ENCODE measurements at regions not wholly inside any gene's neighbourhood (a gene's known extent, or its start where the extent isn't known, plus 50 kb on each side); places are given as distances from the start of the nearest gene placed in this dataset.

DNA sequence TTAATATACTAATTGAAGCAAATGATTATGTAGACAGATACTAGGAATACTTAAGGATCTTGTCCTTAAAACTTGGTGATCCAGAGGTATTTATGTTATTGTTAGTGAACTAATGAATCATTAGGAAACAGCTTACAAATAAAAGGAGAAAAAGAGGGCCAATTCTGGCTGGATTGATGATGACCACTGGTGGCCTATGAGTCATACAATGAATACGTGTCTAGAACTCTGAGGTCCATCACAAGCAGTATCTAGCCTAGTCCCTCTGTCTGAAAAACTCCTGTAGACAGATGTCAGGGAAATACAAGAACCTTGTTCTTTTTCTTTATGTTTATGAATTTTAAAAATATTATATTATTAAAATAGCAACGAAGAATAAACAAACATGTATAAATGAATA lies 51.7 kb upstream of the RTL1 start:
- DNase-seq (ENCODE audit: low read depth) = peak; percentile 72

DNA sequence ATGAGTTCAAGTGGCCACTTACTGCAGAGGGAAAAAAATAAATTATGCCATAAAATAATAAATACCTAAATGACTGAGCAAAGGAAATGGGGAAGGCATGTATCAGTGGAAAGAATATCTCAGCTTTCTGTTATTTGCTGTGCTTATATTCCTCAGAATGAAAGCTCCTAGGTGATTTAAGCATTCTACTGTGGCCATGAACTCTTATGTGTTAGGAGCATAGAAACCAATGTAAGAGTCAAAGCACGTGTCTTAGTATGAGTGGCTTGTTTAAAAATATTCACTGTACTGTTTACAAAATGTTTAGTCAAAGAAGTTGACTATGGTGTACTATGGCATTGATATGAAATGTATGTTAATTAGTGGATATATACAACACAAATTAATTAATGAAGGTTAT lies 59.0 kb upstream of the RTL1 start:
- no peak for DNase-seq (ENCODE audit: low read depth)

DNA sequence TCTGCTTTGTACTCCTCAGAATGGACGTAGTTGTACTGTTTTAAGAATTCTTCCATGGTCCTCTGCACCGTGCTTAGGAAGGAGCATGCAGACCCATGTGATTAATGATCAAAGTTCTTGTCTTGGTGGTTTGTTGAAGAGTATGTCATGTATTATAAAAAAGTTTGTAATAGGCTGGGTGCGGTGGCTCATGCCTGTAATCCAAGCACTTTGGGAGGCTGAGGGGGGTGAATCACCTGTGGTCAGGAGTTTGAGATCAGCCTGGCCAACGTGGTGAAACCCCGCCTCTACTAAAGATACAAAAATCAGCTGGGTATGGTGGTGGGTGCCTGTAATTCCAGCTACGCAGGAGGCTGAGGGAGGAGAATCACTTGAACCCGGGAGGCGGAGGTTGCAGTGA lies 61.8 kb upstream of the RTL1 start:
- no peak for DNase-seq (ENCODE audit: low read depth)

DNA sequence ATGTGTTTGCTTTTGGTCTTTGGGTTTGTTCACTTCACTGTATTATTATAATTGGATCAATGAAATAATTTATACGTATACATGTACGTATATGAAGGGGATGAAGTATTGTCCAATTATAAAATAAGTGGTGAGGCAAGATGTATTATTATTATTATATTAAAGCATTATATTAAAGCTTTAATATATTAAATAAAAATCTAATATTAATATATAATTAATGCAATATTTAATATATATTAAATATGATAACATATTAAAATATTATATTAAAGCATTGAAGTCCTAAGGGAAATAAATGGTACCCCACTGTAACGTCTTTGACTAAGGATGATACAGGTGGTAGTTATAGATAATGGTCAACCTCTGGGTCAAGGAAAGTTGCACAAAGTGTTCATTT lies 63.7 kb upstream of the RTL1 start:
- DNase-seq (ENCODE audit: low read depth) = no peak

DNA sequence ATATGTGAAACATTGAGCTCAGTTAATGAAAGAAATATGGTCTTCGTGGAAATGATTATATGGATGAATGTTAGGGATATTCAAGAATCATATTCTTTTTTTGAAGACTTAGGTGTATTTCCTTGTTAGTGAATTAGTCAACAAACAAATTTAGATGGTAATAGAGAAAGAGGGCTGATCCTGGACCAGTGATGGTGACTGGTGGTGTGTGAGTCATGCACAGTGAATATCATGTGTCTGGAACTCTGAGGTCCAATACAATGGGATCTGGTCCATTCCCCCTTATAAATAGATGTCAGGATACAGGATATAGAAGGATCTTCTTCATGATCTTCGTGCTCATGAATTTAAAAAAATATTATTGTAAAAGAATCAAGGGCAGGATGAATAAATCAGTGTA lies 64.4 kb upstream of the RTL1 start:
- DNase-seq (ENCODE audit: low read depth) = no peak

DNA sequence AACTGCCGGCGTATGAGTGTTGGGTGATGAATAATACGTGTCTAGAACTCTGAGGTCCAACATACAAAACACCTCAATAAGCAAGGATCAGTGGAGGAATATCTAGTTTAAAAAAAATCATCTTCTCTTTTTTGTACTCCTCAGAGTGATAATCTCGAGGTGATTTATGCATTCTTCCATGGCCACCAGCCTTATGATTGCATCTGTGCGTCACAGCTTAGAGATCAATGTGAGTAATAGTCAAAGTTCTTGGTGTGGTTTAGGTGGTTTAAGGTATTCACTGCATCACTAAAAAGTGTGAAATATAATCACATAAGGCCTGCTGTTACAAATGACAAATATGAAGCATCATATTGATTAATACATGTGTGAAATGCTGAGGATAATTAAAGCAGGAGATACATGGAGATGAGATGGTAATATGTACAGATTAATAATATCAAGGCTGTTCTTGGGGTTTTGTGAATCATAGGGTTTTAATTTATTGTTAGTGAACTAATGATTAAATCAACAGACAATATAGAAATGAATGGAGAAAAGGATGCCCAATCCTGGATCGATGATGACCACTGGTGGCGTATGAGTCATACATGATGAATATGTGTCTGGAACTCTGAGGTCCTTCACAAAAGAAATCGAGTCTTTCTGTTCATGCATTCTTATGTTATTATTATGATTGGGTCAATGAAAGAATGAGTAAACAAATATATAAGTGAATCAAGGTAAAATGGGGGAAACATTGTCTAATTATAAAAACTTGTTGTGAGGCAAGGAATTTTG lies 68.8 kb upstream of the RTL1 start:
- no peak for DNase-seq (ENCODE audit: low read depth)

DNA sequence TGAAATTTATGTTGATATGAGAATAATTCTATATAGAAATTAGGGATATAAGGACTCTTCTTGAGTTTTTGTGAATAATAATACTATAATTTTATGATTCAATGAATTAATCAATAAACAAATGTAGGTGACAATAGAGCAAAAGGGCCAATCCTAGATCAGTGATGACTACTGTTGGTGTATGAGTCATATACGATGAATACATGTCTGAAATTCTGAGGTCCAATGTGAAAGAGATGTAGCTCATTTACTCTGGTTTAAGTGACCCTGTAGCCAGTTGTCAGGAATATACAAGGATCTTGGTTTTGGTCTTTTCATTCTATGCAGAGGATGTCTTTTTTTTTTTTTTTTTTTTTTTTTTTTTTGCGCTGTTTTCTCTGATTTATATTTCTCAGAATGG lies 72.1 kb upstream of the RTL1 start:
- DNase-seq (ENCODE audit: low read depth) = no peak

DNA sequence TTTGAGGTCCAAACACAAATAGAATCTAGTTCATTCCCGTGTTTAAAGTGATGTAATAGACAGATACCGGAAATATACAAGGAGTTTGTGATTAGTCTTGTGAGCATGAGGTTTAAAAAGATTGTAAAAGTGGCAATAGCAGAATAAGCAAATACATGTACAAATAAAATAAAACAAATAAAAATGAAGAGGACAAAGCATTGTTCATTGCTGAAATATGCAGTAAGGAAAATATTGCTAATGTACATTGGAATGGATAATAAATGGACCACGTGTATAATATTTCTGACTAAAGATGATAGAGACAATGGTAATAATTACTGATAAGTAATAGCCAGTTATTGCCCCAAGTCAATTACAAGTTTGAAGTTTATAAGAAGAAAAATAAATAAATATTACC lies 75.6 kb upstream of the RTL1 start:
- DNase-seq (ENCODE audit: low read depth) = peak; percentile 23

DNA sequence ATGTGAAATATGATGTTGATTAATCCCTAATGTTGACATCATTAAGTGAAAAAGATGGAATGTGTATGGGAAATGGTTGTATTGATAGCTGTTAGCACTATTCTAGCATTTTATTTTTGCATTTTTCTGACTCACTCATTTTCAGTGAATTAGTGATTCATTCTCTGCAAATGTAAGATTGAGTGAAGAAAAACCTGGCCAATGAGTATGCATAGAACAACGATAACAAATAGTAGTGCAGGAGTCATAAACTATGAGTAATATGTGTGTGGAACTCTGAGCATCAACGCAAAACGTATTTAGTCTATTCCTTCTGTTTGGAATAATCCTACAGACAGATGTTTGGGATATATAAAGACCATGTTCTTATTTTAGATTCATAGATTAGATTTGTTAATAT lies 76.3 kb upstream of the RTL1 start:
- DNase-seq (ENCODE audit: low read depth) = peak; percentile 81

DNA sequence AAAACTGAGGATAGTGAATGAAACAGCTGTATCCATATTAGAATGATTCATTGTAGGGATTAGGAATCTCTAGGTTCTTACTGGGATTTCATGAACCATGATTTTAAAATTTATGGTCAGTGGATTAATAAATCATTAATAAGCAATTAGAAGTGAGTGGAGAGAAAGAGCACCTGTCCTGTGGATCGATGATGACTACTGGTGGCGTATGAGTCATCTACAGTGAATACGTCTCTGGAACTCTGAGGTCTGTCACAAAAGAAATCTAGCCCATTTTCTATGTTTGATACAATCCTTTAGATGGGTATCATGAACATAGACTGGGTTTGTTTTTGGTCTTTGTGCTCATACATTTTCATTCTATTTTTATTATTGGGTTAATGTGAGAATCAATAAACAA lies 77.3 kb upstream of the RTL1 start:
- DNase-seq (ENCODE audit: low read depth) = no peak

DNA sequence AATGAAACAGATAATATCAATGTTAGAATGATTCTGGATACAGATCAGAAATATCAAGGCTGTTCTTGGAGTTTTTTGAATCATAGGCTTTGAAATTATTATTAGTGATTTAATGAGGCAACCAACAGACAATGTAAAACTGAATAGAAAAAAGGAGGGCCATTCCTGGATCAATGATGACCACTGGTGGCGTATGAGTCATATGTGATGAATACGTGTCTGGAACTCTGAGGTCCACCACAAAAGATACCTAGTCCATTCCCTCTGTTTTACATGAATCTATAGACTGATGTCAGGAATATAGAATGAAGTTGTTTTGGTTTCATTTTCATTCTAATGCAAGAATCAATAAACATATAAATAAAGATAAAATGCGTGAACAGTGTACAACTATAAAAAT lies 78.3 kb upstream of the RTL1 start:
- peak; percentile 51 for DNase-seq (ENCODE audit: low read depth)

DNA sequence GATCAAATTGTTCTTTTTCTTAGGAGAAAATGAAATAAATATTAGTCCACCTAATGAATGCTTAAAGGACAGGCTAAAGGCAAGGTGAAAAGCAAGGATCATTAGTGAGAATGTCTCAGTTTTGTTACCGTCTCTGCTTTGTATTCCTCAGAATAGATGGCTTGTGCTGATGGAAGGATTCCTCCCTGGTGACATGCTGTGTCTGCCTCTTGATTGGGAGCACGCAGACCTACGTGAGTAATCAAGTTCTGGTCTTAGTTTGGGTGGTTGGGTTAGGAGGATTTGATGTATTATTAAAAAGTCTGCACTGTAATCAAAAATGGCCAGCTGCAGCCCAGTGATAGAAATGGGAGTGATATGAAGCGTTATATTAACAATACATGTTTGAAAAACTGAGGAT lies 78.8 kb upstream of the RTL1 start:
- DNase-seq (ENCODE audit: low read depth) = no peak

DNA sequence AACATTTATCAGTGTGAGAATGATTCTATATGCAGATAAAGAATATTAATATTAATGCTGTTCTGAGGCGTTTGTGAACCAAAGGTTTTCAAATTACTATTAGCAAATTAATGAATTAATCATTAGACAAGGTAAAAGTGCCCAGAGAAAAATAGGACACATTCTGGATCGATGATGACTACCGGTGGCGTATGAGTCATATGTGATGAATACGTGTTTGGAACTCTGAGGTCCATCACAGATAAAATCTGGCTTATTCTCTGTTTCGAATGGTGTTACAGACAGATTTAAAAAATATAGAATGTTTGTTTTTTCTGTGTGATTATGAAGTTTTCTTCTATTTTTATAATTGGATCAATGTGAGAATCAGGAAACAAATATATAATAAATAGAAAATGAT lies 79.2 kb upstream of the RTL1 start:
- peak; percentile 47 for DNase-seq (ENCODE audit: low read depth)

DNA sequence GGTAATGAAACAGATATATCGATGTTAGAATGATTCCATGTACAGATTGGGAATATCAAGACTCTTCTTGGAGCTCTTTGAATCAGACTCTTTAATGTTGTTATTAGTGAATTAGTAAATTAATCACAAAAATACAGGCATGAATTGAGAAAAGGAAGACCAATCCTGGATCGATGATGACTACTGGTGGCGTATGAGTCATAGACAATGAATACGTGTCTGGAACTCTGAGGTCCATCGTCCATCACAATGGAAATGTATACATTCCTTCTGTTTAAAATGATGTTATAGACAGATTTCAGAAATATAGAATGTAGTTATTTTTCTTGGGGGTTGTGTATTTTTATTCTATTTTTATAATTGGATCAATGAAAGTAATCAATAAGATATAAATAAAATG lies 80.2 kb upstream of the RTL1 start:
- no peak for DNase-seq (ENCODE audit: low read depth)

DNA sequence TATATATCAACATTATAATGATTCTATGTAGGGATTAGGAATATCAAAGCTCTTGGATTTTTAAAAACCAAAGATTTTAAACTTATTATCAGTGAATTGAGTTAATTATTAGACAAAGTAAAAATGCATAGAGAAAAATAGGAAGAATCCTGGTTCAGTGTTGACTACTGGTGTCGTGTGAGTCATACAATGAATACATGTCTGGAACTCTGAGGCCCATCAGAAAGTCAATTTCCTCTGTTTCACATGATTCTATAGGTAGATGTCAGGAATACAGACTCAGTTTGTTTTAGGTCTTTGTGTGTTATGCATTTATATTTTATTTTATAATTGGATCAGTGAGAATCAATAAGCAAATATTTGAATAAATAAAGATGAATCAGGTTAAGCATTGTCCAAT lies 84.5 kb upstream of the RTL1 start:
- peak; percentile 60 for DNase-seq (ENCODE audit: low read depth)

DNA sequence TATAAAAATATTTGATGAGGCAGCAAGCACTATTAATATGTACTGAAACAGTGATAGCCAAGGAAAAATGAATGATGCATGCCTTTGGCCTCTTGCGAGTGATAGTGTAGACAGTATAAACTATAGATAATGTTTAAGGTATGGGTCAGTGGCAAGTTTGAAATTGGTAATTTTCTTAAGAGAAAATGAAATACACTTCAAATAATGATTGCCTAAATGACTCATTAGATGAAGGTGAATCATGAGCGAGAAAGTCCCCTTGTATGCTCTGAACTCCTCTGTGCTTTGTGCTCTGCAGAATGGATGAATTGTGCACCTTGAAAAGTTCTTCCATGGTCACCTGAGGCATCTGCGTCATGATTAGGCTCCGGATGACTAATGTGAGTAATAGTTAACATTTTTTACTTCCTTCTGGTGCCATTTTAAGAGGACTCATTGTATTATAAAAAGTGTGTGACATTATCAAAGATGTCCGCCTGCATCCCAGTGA lies 84.9 kb upstream of the RTL1 start:
- DNase-seq (ENCODE audit: low read depth) = peak; percentile 36

DNA sequence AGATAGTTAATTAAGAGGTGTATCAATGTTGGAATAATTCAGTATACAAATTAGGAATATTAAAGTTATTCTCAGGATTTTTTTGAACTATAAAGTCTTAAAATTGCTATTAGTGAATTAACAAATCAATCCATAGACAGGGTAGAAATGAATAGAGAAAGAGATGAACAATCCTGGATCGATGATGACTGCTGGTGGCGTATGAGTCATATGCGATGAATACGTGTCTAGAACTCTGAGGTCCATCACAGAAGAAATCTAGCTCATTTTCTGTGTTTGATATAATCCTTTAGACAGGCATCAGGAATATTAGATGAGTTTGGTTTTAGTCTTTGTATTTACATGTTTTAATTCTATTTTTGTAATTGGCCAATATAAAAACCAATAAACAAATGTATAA lies 85.4 kb upstream of the RTL1 start:
- DNase-seq (ENCODE audit: low read depth) = no peak

DNA sequence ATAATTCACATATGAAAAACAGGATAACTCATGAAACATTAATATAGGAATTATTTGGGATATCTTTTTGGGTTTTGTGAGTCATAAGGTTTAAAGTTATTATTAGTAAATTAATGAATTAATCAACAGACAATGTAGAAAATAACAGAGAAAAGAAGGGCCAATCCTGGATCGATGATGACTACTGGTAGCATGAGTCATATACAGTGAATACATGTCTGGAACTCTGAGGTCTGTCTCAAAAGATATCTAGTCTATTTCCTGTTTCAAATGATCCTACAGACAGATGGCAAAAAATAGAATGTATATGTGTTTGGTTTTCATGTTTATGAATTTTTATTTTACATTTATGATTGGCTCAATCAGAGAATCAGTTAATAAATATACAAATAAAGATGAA lies 86.4 kb upstream of the RTL1 start:
- DNase-seq (ENCODE audit: low read depth) = peak; percentile 61

DNA sequence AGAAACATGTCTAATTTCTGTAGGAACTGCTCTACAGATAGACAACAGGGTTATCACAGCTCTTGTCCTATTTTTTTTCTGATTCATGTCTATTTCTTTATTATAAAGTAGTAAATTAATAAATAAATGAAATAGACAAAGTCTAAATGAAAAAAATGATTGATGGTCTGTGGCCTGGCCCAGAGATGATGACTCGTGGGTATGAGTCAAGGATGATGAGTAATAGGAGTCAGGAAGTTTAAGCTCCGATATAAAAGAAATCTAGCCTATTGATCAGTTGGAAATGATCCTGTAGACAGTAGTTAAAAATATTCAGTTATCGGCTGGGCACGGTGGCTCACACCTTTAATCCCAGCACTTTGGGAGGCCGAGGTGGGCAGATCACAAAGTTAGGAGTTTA lies 90.6 kb upstream of the RTL1 start:
- DNase-seq (ENCODE audit: low read depth) = peak; percentile 62

DNA sequence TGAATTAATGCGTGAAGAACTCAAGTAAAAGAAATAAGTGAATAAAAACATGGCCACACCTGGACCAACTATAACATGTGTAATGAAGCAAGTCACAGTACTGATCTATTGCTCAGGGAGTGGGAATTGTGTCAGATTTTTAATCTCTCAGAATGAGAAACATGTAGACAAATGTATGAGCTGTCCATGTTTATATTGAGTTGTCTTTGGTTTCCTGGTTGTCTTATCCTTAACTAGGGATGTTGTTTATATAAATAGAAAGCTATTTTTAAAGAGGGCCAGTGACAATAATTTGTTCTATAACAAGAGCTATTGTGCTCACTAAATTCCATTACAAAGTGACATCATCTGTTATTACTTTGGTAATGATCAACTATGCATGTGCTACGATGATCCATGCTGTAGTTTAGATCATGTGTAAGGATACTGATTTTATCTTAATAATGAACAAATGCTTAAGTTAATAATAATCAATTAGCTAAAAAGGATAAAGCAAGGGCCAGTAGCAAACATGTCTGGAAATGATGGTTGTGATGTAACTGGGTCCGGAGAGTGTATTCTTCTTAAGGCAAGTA lies 91.3 kb upstream of the RTL1 start:
- no peak for DNase-seq (ENCODE audit: low read depth)

DNA sequence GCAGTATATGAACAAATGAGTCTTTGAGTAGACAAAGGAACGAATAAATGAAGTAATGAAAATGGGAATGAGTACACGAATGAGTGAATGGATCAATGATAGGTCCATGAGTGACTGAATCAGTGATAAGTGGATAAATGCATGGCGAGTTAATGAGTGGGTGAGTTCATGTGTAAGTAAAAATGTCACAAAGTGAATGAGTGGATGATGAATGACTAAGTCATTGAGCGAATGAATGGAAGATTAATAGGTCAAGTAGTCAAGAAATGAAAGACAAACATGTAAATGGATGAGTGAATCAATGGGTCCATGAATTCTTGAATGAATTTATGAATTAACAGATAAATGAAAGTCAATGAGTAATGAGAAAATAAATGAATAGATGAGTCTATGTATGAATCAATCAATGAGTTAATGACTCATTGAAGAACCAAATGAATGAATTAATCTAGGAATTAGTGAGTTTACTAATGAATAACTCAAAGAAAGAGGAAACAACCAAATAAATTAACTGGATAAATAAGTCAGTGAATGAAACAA lies 97.3 kb upstream of the RTL1 start:
- no peak for DNase-seq (ENCODE audit: low read depth)

DNA sequence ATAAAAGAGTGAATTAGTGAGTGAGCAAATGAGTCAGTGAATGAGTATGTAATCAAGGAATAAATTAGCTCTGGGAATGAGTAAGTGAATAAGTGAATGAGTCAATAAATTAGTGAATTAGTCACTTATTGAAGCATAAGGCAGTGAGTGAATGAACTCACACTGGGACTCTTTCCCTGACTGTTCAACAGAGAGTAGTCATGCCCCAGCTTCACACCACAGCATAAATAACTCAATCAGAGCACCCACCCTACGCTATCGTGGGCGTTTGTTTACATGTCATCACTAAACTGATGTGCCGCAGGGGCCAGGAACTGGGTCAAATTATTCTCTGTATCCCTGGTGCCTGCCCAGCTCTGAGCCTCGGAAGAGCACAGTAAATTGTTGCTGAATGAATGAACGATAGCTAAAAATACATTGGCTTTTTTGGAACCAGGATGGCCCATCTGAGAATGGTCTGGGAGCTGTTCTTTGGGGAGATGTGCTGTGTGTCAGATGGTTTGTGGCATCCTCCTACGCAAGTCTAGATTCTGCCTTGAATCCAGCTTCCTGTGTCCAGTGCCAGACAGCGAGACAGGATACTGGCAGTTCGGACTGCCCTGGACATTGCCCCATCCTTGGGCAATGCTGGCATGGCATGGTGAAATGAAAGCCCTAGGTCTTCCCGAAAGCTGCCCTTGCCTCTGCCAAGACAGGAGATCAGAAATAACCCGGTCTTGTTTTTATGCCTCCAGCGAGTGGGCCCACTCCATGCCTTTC lies 98.0 kb upstream of the RTL1 start:
- peak; percentile 76 for DNase-seq (ENCODE audit: low read depth)

DNA sequence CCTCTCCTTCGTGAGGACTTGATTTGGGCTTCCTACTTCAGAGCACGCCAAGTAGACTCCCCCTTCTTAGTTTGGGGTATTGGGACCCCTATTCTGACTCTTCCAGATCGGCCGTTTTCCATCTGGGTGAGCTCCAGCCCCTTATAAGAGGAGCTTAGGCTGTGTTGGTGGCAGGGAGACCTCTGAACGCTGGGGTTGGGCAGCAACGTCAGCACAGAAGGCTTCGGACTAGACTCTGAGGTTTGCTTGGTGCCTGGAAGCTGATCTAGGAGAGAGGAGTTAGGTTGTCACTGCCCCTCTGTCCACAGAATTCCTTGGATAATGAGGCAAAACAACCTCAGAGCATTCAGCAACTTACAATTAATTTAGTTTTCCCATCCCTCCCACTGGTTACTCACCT lies 99.2 kb upstream of the RTL1 start:
- DNase-seq (ENCODE audit: low read depth) = no peak
